ENCODE measurements at regions not wholly inside any gene's neighbourhood (a gene's known extent, or its start where the extent isn't known, plus 50 kb on each side); places are given as distances from the start of the nearest gene placed in this dataset.

- TF ChIP-seq ZBTB8A (tag by site-specific recombination; IDR thresholded peaks at IDR 0.05) (no peak), ZNF776 (tag by site-specific recombination; IDR thresholded peaks at IDR 0.05; ENCODE audit: borderline replicate concordance) (no peak), CTCF (tag by site-specific recombination; IDR thresholded peaks at IDR 0.05) (no peak), ZNF138 (tag by site-specific recombination; IDR thresholded peaks at IDR 0.05; ENCODE audit: borderline replicate concordance) (no peak)
Observed at GRCh38 chr18:34494359-34494696, 215.8 kb upstream of the DTNA start.

Data from HEK293 (cell line).